ENCODE measurements at regions not wholly inside any gene's neighbourhood (a gene's known extent, or its start where the extent isn't known, plus 50 kb on each side); places are given as distances from the start of the nearest gene placed in this dataset.
"Not testable (repeated sequence)": the region's sequence is repeated elsewhere in the genome, so short reads cannot be mapped to it uniquely, and the experiment has no call there.

GRCh38 chr5:90251447-90251846 is 158.1 kb downstream of the CETN3 start:
- Histone ChIP-seq H3K36me3 (ENCODE audit: control insufficient read depth in 1 of 2, insufficient read depth in 2 of 2, low read length in 2 of 2) (no peaks in the 10 kb centered on the region), H3K4me3 (ENCODE audit: low read depth in 1 of 2, low read length in 2 of 2) (no peak overlapping the region)

GRCh38 chr5:90248640-90249039 is 160.9 kb downstream of the CETN3 start:
- no peak overlapping the region for H3K4me3 ChIP-seq (ENCODE audit: low read depth in 1 of 2, low read length in 2 of 2)
- H3K9me3 ChIP-seq (ENCODE audit: control insufficient read depth in 1 of 2, low read length in 2 of 2): no peaks in the 10 kb centered on the region
- no peaks in the 10 kb centered on the region for H3K36me3 ChIP-seq (ENCODE audit: control insufficient read depth in 1 of 2, insufficient read depth in 2 of 2, low read length in 2 of 2)
- no peaks in the 10 kb centered on the region for H3K4me1 ChIP-seq (ENCODE audit: control insufficient read depth in 1 of 2, insufficient read depth in 2 of 2, low read length in 2 of 2)
- no peak overlapping the region for H3K27ac ChIP-seq (ENCODE audit: low read depth, low read length)
- H3K27me3 ChIP-seq (ENCODE audit: control insufficient read depth in 1 of 2, insufficient read depth in 2 of 2, low read length in 2 of 2): no peaks in the 10 kb centered on the region
- H3K9ac ChIP-seq (ENCODE audit: low read depth in 1 of 2, low read length in 2 of 2): no peak overlapping the region

More at GRCh38 chr5:90251447-90251846, 158.1 kb downstream of the CETN3 start:
- Histone ChIP-seq H3K9me3 (ENCODE audit: control insufficient read depth in 1 of 2, low read length in 2 of 2) (no peaks in the 10 kb centered on the region), H3K4me1 (ENCODE audit: control insufficient read depth in 1 of 2, insufficient read depth in 2 of 2, low read length in 2 of 2) (no peaks in the 10 kb centered on the region), H3K27me3 (ENCODE audit: control insufficient read depth in 1 of 2, insufficient read depth in 2 of 2, low read length in 2 of 2) (no peaks in the 10 kb centered on the region), H3K27ac (ENCODE audit: low read depth, low read length) (no peak overlapping the region), H3K9ac (ENCODE audit: low read depth in 1 of 2, low read length in 2 of 2) (no peak overlapping the region)

- not testable (repeated sequence) for H3K9ac ChIP-seq (ENCODE audit: low read depth in 1 of 2, low read length in 2 of 2); H3K4me3 ChIP-seq (ENCODE audit: low read depth in 1 of 2, low read length in 2 of 2); H3K36me3 ChIP-seq (ENCODE audit: control insufficient read depth in 1 of 2, insufficient read depth in 2 of 2, low read length in 2 of 2); H3K27me3 ChIP-seq (ENCODE audit: control insufficient read depth in 1 of 2, insufficient read depth in 2 of 2, low read length in 2 of 2); H3K9me3 ChIP-seq (ENCODE audit: control insufficient read depth in 1 of 2, low read length in 2 of 2); H3K4me1 ChIP-seq (ENCODE audit: control insufficient read depth in 1 of 2, insufficient read depth in 2 of 2, low read length in 2 of 2); H3K27ac ChIP-seq (ENCODE audit: low read depth, low read length)
Measured at GRCh38 chr5:90243848-90244247, 165.7 kb downstream of the CETN3 start.

GRCh38 chr5:90233476-90233875 is 176.1 kb downstream of the CETN3 start:
- no peak overlapping the region for H3K4me3 ChIP-seq (ENCODE audit: low read depth in 1 of 2, low read length in 2 of 2)
- no peaks in the 10 kb centered on the region for H3K4me1 ChIP-seq (ENCODE audit: control insufficient read depth in 1 of 2, insufficient read depth in 2 of 2, low read length in 2 of 2)
- H3K9me3 ChIP-seq (ENCODE audit: control insufficient read depth in 1 of 2, low read length in 2 of 2): no peaks in the 10 kb centered on the region
- H3K27ac ChIP-seq (ENCODE audit: low read depth, low read length): no peak overlapping the region
- no peaks in the 10 kb centered on the region for H3K36me3 ChIP-seq (ENCODE audit: control insufficient read depth in 1 of 2, insufficient read depth in 2 of 2, low read length in 2 of 2)
- no peaks in the 10 kb centered on the region for H3K27me3 ChIP-seq (ENCODE audit: control insufficient read depth in 1 of 2, insufficient read depth in 2 of 2, low read length in 2 of 2)
- H3K9ac ChIP-seq (ENCODE audit: low read depth in 1 of 2, low read length in 2 of 2): no peak overlapping the region

- H3K4me1 ChIP-seq (ENCODE audit: control insufficient read depth in 1 of 2, insufficient read depth in 2 of 2, low read length in 2 of 2): no peaks in the 10 kb centered on the region
- H3K36me3 ChIP-seq (ENCODE audit: control insufficient read depth in 1 of 2, insufficient read depth in 2 of 2, low read length in 2 of 2): no peaks in the 10 kb centered on the region
- no peak overlapping the region for H3K9ac ChIP-seq (ENCODE audit: low read depth in 1 of 2, low read length in 2 of 2)
- H3K27me3 ChIP-seq (ENCODE audit: control insufficient read depth in 1 of 2, insufficient read depth in 2 of 2, low read length in 2 of 2): no peaks in the 10 kb centered on the region
- H3K27ac ChIP-seq (ENCODE audit: low read depth, low read length): no peak overlapping the region
- no peak overlapping the region for H3K4me3 ChIP-seq (ENCODE audit: low read depth in 1 of 2, low read length in 2 of 2)
- H3K9me3 ChIP-seq (ENCODE audit: control insufficient read depth in 1 of 2, low read length in 2 of 2): no peaks in the 10 kb centered on the region
Measured at GRCh38 chr5:90231688-90232087, 177.9 kb downstream of the CETN3 start.

- no peak overlapping the region for H3K27ac ChIP-seq (ENCODE audit: low read depth, low read length)
- H3K4me3 ChIP-seq (ENCODE audit: low read depth in 1 of 2, low read length in 2 of 2): no peak overlapping the region
- no peaks in the 10 kb centered on the region for H3K27me3 ChIP-seq (ENCODE audit: control insufficient read depth in 1 of 2, insufficient read depth in 2 of 2, low read length in 2 of 2)
- no peak overlapping the region for H3K9ac ChIP-seq (ENCODE audit: low read depth in 1 of 2, low read length in 2 of 2)
- H3K9me3 ChIP-seq (ENCODE audit: control insufficient read depth in 1 of 2, low read length in 2 of 2): no peaks in the 10 kb centered on the region
- H3K4me1 ChIP-seq (ENCODE audit: control insufficient read depth in 1 of 2, insufficient read depth in 2 of 2, low read length in 2 of 2): no peaks in the 10 kb centered on the region
- no peaks in the 10 kb centered on the region for H3K36me3 ChIP-seq (ENCODE audit: control insufficient read depth in 1 of 2, insufficient read depth in 2 of 2, low read length in 2 of 2)
Measured at GRCh38 chr5:90227683-90228082, 181.9 kb downstream of the CETN3 start.

GRCh38 chr5:90226433-90227099 is 183.0 kb downstream of the CETN3 start:
- Histone ChIP-seq H3K4me3 (ENCODE audit: low read depth in 1 of 2, low read length in 2 of 2) (no peak overlapping the region), H3K27ac (ENCODE audit: low read depth, low read length) (no peak overlapping the region), H3K27me3 (ENCODE audit: control insufficient read depth in 1 of 2, insufficient read depth in 2 of 2, low read length in 2 of 2) (no peaks in the 10 kb centered on the region), H3K4me1 (ENCODE audit: control insufficient read depth in 1 of 2, insufficient read depth in 2 of 2, low read length in 2 of 2) (no peaks in the 10 kb centered on the region), H3K36me3 (ENCODE audit: control insufficient read depth in 1 of 2, insufficient read depth in 2 of 2, low read length in 2 of 2) (no peaks in the 10 kb centered on the region), H3K9me3 (ENCODE audit: control insufficient read depth in 1 of 2, low read length in 2 of 2) (no peaks in the 10 kb centered on the region), H3K9ac (ENCODE audit: low read depth in 1 of 2, low read length in 2 of 2) (no peak overlapping the region)

- Histone ChIP-seq H3K4me3 (ENCODE audit: low read depth in 1 of 2, low read length in 2 of 2) (no peak overlapping the region), H3K9ac (ENCODE audit: low read depth in 1 of 2, low read length in 2 of 2) (no peak overlapping the region), H3K27ac (ENCODE audit: low read depth, low read length) (no peak overlapping the region), H3K36me3 (ENCODE audit: control insufficient read depth in 1 of 2, insufficient read depth in 2 of 2, low read length in 2 of 2) (no peaks in the 10 kb centered on the region), H3K27me3 (ENCODE audit: control insufficient read depth in 1 of 2, insufficient read depth in 2 of 2, low read length in 2 of 2) (no peaks in the 10 kb centered on the region), H3K9me3 (ENCODE audit: control insufficient read depth in 1 of 2, low read length in 2 of 2) (no peaks in the 10 kb centered on the region), H3K4me1 (ENCODE audit: control insufficient read depth in 1 of 2, insufficient read depth in 2 of 2, low read length in 2 of 2) (no peaks in the 10 kb centered on the region)
Measured at GRCh38 chr5:90224342-90224741, 185.2 kb downstream of the CETN3 start.

- no peak overlapping the region for H3K9ac ChIP-seq (ENCODE audit: low read depth in 1 of 2, low read length in 2 of 2)
- H3K4me1 ChIP-seq (ENCODE audit: control insufficient read depth in 1 of 2, insufficient read depth in 2 of 2, low read length in 2 of 2): no peaks in the 10 kb centered on the region
- no peak overlapping the region for H3K27ac ChIP-seq (ENCODE audit: low read depth, low read length)
- no peak overlapping the region for H3K4me3 ChIP-seq (ENCODE audit: low read depth in 1 of 2, low read length in 2 of 2)
- H3K27me3 ChIP-seq (ENCODE audit: control insufficient read depth in 1 of 2, insufficient read depth in 2 of 2, low read length in 2 of 2): no peaks in the 10 kb centered on the region
- H3K36me3 ChIP-seq (ENCODE audit: control insufficient read depth in 1 of 2, insufficient read depth in 2 of 2, low read length in 2 of 2): no peaks in the 10 kb centered on the region
- no peaks in the 10 kb centered on the region for H3K9me3 ChIP-seq (ENCODE audit: control insufficient read depth in 1 of 2, low read length in 2 of 2)
Measured at GRCh38 chr5:90223756-90224155, 185.8 kb downstream of the CETN3 start.

- Histone ChIP-seq H3K27me3 (ENCODE audit: control insufficient read depth in 1 of 2, insufficient read depth in 2 of 2, low read length in 2 of 2) (no peaks in the 10 kb centered on the region), H3K4me3 (ENCODE audit: low read depth in 1 of 2, low read length in 2 of 2) (no peak overlapping the region), H3K9me3 (ENCODE audit: control insufficient read depth in 1 of 2, low read length in 2 of 2) (no peaks in the 10 kb centered on the region), H3K27ac (ENCODE audit: low read depth, low read length) (no peak overlapping the region), H3K36me3 (ENCODE audit: control insufficient read depth in 1 of 2, insufficient read depth in 2 of 2, low read length in 2 of 2) (no peaks in the 10 kb centered on the region), H3K4me1 (ENCODE audit: control insufficient read depth in 1 of 2, insufficient read depth in 2 of 2, low read length in 2 of 2) (no peaks in the 10 kb centered on the region), H3K9ac (ENCODE audit: low read depth in 1 of 2, low read length in 2 of 2) (no peak overlapping the region)
Measured at GRCh38 chr5:90221951-90222350, 187.6 kb downstream of the CETN3 start.

- Histone ChIP-seq H3K4me1 (ENCODE audit: control insufficient read depth in 1 of 2, insufficient read depth in 2 of 2, low read length in 2 of 2) (no peaks in the 10 kb centered on the region), H3K4me3 (ENCODE audit: low read depth in 1 of 2, low read length in 2 of 2) (no peak overlapping the region), H3K9ac (ENCODE audit: low read depth in 1 of 2, low read length in 2 of 2) (no peak overlapping the region), H3K9me3 (ENCODE audit: control insufficient read depth in 1 of 2, low read length in 2 of 2) (no peaks in the 10 kb centered on the region), H3K27me3 (ENCODE audit: control insufficient read depth in 1 of 2, insufficient read depth in 2 of 2, low read length in 2 of 2) (no peaks in the 10 kb centered on the region), H3K36me3 (ENCODE audit: control insufficient read depth in 1 of 2, insufficient read depth in 2 of 2, low read length in 2 of 2) (no peaks in the 10 kb centered on the region), H3K27ac (ENCODE audit: low read depth, low read length) (no peak overlapping the region)
Measured at GRCh38 chr5:90220554-90220953, 189.0 kb downstream of the CETN3 start.
